Testis (tissue), 2 donors: ENCODE measurements at regions not wholly inside any gene's neighbourhood (a gene's known extent, or its start where the extent isn't known, plus 50 kb on each side); places are given as distances from the start of the nearest gene placed in this dataset.

ENCODE experiments used
- CTCF ChIP-seq, 3 experiments: fragments of 450-650 bp in 2 of 3; fragments of 200-600 bp in 1 of 3; sonication (generic) in 1 of 3; IDR thresholded peaks; one replicate each; pipeline ENCODE4 v1.5.1; 2016 to 2019; ENCODE audit warnings: antibody characterized with exemption in 3 of 3, mild to moderate bottlenecking in 2 of 3, moderate library complexity in 1 of 3
- POLR2A ChIP-seq: fragments of 450-650 bp; IDR thresholded peaks from one replicate; pipeline ENCODE4 v1.6.1; 2017; ENCODE audit warnings: antibody characterized with exemption, mild to moderate bottlenecking, moderate library complexity

- TF ChIP-seq CTCF (IDR thresholded peaks at IDR 0.05) (no peak), POLR2A (no peak)
These were observed 255.9 kb upstream of the ADRA1B start for GRCh38 chr5:159660401-159660800.
